GM12878 (cell line): ENCODE measurements at regions not wholly inside any gene's neighbourhood (a gene's known extent, or its start where the extent isn't known, plus 50 kb on each side); places are given as distances from the start of the nearest gene placed in this dataset.

Experiments
- ATAC-seq: fragments of 200-7000 bp; cut with Tn5 transposase; 3 replicates; pipeline ENCODE4 v1.9.1; 2020; ENCODE audit warnings: mild to moderate bottlenecking, moderate library complexity
- BruUV-seq: library from RNA; stranded (reverse); fragments of 400-500 nt; replicated peaks from 2 replicates; lab custom pipeline; 2021; lab: Mats Ljungman, UMichigan
- CTCF ChIA-PET: fragments of 300-600 bp; sonication (Branson Sonifier 250); formaldehyde crosslinking; extraction: SDS; loops from one replicate; lab custom pipeline; 2021; ENCODE audit warnings: inconsistent platforms; lab: Yijun Ruan, JAX
- POLR2A ChIA-PET: fragments of 350-600 bp; formaldehyde crosslinking; extraction: SDS; loops from one replicate; lab custom pipeline; 2021; ENCODE audit warnings: inconsistent platforms; lab: Charles Lee
- RAD21 ChIA-PET: fragments of 300-600 bp; sonication (Branson Sonifier 250); formaldehyde crosslinking; loops from one replicate; lab custom pipeline; 2023; ENCODE audit warnings: antibody characterized with exemption; ENCODE audit not compliant: unreplicated experiment; lab: Charles Lee
- SMC1A ChIA-PET: fragments of 300-600 bp; sonication (Branson Sonifier 250); formaldehyde crosslinking; loops from one replicate; lab custom pipeline; 2023; ENCODE audit not compliant: unreplicated experiment, uncharacterized antibody; lab: Charles Lee
- DNase-seq: peaks from one replicate; pipeline ENCODE4 v3.0.0-alpha.2; 2011; ENCODE audit warnings: low read depth, low spot score
- FAIRE-seq: peaks from 3 replicates; lab custom pipeline; 2011; peaks lifted over from hg19 to GRCh38; lab: Jason Lieb, UNC
- H2AFZ ChIP-seq: 2 replicates; pipeline ENCODE4 v1.6.0; 2011; ENCODE audit warnings: low read depth, low read length, control low read depth; ENCODE audit not compliant: control insufficient read depth
- H3K27ac ChIP-seq: 2 replicates; pipeline ENCODE4 v1.5.1; 2011; ENCODE audit warnings: control low read depth; ENCODE audit not compliant: control insufficient read depth, insufficient read depth
- H3K27me3 ChIP-seq, 2 experiments: replicated peaks in 1 of 2; 2 replicates each; pipeline versions ENCODE4 v1.6.0 to v1.6.1; 2011; ENCODE audit warnings: low read length in 1 of 2; ENCODE audit not compliant: control insufficient read depth in 2 of 2, insufficient read depth in 2 of 2
- H3K36me3 ChIP-seq, 2 experiments: 2 replicates each; pipeline ENCODE4 v1.5.1; 2011; ENCODE audit warnings: low read length in 1 of 2; ENCODE audit not compliant: control insufficient read depth in 2 of 2, insufficient read depth in 2 of 2
- H3K4me1 ChIP-seq: 2 replicates; pipeline ENCODE4 v1.6.1; 2011; ENCODE audit warnings: mild to moderate bottlenecking, low read length, moderate library complexity, mixed read lengths; ENCODE audit not compliant: control insufficient read depth, insufficient read depth
- H3K4me2 ChIP-seq: 2 replicates; pipeline ENCODE4 v1.6.0; 2011; ENCODE audit warnings: control low read depth; ENCODE audit not compliant: control insufficient read depth, insufficient read depth
- H3K4me3 ChIP-seq: fragments of 200-600 bp; sonication (generic); 2 replicates; pipeline ENCODE4 v1.5.1; 2016
- H3K79me2 ChIP-seq: 2 replicates; pipeline ENCODE4 v1.6.0; 2011; ENCODE audit warnings: low read length; ENCODE audit not compliant: control insufficient read depth, insufficient read depth
- H3K9ac ChIP-seq: 2 replicates; pipeline ENCODE4 v1.8.0; 2011; ENCODE audit warnings: low read length, control low read depth, mixed read lengths; ENCODE audit not compliant: control insufficient read depth, insufficient read depth
- H3K9me3 ChIP-seq: replicated peaks from 3 replicates; pipeline ENCODE4 v1.5.1; 2011; ENCODE audit warnings: mild to moderate bottlenecking, low read length; ENCODE audit not compliant: control insufficient read depth, insufficient read depth
- H4K20me1 ChIP-seq: 2 replicates; pipeline ENCODE4 v1.6.0; 2011; ENCODE audit not compliant: control insufficient read depth, insufficient read depth
- ATF7 ChIP-seq: fragments of 450-650 bp; IDR thresholded peaks from 2 replicates; pipeline ENCODE4 v1.6.1; 2016; ENCODE audit warnings: low read depth, mild to moderate bottlenecking
- BCLAF1 ChIP-seq: fragments of 450-650 bp; IDR thresholded peaks from 2 replicates; pipeline ENCODE4 v1.6.1; 2017; ENCODE audit warnings: antibody characterized with exemption, mild to moderate bottlenecking, moderate library complexity
- BHLHE40 ChIP-seq, 2 experiments: fragments of 450-650 bp in 1 of 2; IDR thresholded peaks; 2 replicates each; pipeline ENCODE4 v1.6.1; 2011 to 2017; ENCODE audit warnings: low read depth in 2 of 2, borderline replicate concordance in 1 of 2, improper control_type of control experiment in 1 of 2, low read length in 1 of 2, mild to moderate bottlenecking in 1 of 2
- CHD1 ChIP-seq: IDR thresholded peaks from 2 replicates; pipeline ENCODE4 v1.6.1; 2012; ENCODE audit warnings: low read depth, low read length, improper control_type of control experiment
- CREB1 ChIP-seq: IDR thresholded peaks from 2 replicates; pipeline ENCODE4 v1.6.1; 2012; ENCODE audit warnings: low read depth, mild to moderate bottlenecking, inconsistent platforms
- E2F4 ChIP-seq: IDR thresholded peaks from 2 replicates; pipeline ENCODE4 v1.6.1; 2012; ENCODE audit warnings: low read depth, low read length, improper control_type of control experiment
- EP300 ChIP-seq, 2 experiments: fragments of 150-350 bp in 1 of 2; IDR thresholded peaks; 2 replicates each; pipeline ENCODE4 v1.6.1; 2011 to 2012; ENCODE audit warnings: low read depth in 2 of 2, low read length in 2 of 2, borderline replicate concordance in 1 of 2, improper control_type of control experiment in 1 of 2, inconsistent platforms in 1 of 2; ENCODE audit not compliant: control insufficient read depth in 1 of 2
- KDM1A ChIP-seq: fragments of 200-600 bp; sonication (generic); IDR thresholded peaks from 2 replicates; pipeline ENCODE4 v1.6.1; 2016; ENCODE audit warnings: borderline replicate concordance
- MTA2 ChIP-seq: fragments of 450-650 bp; IDR thresholded peaks from 2 replicates; pipeline ENCODE4 v1.6.1; 2016; ENCODE audit warnings: low read depth, mild to moderate bottlenecking, moderate library complexity
- MYC ChIP-seq: IDR thresholded peaks from 2 replicates; pipeline ENCODE4 v1.6.1; 2011; ENCODE audit warnings: mild to moderate bottlenecking, low read length, moderate library complexity, inconsistent platforms; ENCODE audit not compliant: insufficient read depth, insufficient replicate concordance, insufficient read length, severe bottlenecking
- NFIC ChIP-seq: IDR thresholded peaks from 2 replicates; pipeline ENCODE4 v1.6.1; 2012; ENCODE audit warnings: low read depth, mild to moderate bottlenecking, inconsistent platforms, low read length, moderate library complexity
- POLR2AphosphoS2 ChIP-seq: IDR thresholded peaks from 2 replicates; pipeline ENCODE4 v1.6.1; 2011; ENCODE audit warnings: low read depth, mild to moderate bottlenecking, low read length, improper control_type of control experiment, moderate library complexity
- RELA ChIP-seq: fragments of 450-650 bp; IDR thresholded peaks from 2 replicates; pipeline ENCODE4 v1.8.0; 2014; ENCODE audit warnings: borderline replicate concordance; ENCODE audit not compliant: partially characterized antibody
- TCF7 ChIP-seq: IDR thresholded peaks from 2 replicates; pipeline ENCODE4 v1.6.1; 2014; ENCODE audit warnings: antibody characterized with exemption, borderline replicate concordance
- ZNF217 ChIP-seq: fragments of 450-650 bp; IDR thresholded peaks from 2 replicates; pipeline ENCODE4 v1.6.1; 2017; ENCODE audit warnings: antibody characterized with exemption, mild to moderate bottlenecking
- in situ Hi-C: fragments of 300-500 bp; cut with MboI; formaldehyde crosslinking; loops from 9 replicates; pipeline ENCODE4 v1.14.3; 2018; ENCODE audit warnings: mixed read lengths
- intact Hi-C: fragments of 100-400 bp; cut with micrococcal nuclease; formaldehyde crosslinking; loops from one replicate; pipeline ENCODE4 v1.14.2; 2022; ENCODE audit not compliant: unreplicated experiment
- TF ChIP-seq, protein P1 (sequence below), 3 experiments: IDR thresholded peaks in 2 of 3; conservative IDR thresholded peaks in 1 of 3; 2 replicates each; pipeline ENCODE4 v1.5.1; 2011; ENCODE audit warnings: low read depth in 3 of 3, low read length in 3 of 3, mild to moderate bottlenecking in 3 of 3, control low read depth in 2 of 3, moderate library complexity in 2 of 3, inconsistent platforms in 1 of 3, mixed read lengths in 1 of 3; ENCODE audit not compliant: control insufficient read depth in 2 of 3, insufficient read depth in 1 of 3; ENCODE audit errors: extremely low read depth in 1 of 3
- TF ChIP-seq, protein P2 (sequence below): IDR thresholded peaks from 2 replicates; pipeline ENCODE4 v1.6.1; 2011; ENCODE audit warnings: low read depth, mild to moderate bottlenecking, low read length, moderate library complexity, borderline replicate concordance; ENCODE audit errors: extremely low read depth

DNA sequence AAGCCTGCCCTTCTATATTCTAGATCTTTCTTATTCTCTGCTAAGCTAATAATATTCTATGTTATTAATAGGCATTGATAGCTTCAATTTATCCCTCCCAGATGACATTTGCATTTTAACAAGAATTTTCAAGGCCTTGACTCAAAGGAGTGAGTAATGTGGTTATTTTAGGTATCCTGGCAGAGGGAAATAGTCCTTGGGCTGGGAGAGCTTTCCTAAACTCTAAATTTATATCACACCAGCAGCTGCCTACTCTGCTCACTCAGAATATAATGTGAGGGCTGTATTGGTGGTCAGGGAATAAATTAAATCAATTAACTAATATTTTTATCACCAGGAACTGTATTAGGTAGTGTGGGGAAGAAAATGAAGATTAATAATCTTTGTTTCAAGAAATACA is 74.8 kb upstream of the ADAM23 start:
- DNase-seq (no peak), FAIRE-seq (no peak), ATAC-seq (no peak)
- RAD21 ChIA-PET, result interaction anchor here (1.2 kb wide), 1 partner anchor 14 kb away, joined by 3 read pairs; no protein-coding TSS in a partner anchor
- Histone ChIP-seq H3K9ac (no peak overlapping the region), H3K4me2 (no peak overlapping the region), H2AFZ (no peak overlapping the region), H3K4me3 (no peak overlapping the region), H3K36me3 (no peaks in the 10 kb centered on the region), H3K27me3 (no peaks in the 10 kb centered on the region), H3K4me1 (no peaks in the 10 kb centered on the region), H4K20me1 (no peaks in the 10 kb centered on the region), H3K79me2 (no peaks in the 10 kb centered on the region), H3K9me3 (no peaks in the 10 kb centered on the region), H3K27ac (no peak overlapping the region)
- POLR2A ChIA-PET, result no interaction called here
- TF ChIP-seq ATF7, result no peak
- no peak for TF ChIP-seq EP300 (IDR thresholded peaks at IDR 0.05; ENCODE audit: borderline replicate concordance in 1 of 2, control insufficient read depth in 1 of 2, low read depth in 2 of 2, low read length in 2 of 2)
- TF ChIP-seq BHLHE40 (IDR thresholded peaks at IDR 0.05; ENCODE audit: borderline replicate concordance in 1 of 2, low read depth in 2 of 2, low read length in 1 of 2), result no peak
- no peak for TF ChIP-seq E2F4
- TF ChIP-seq POLR2AphosphoS2, result no peak
- TF ChIP-seq CHD1, result no peak
- no peak for TF ChIP-seq NFIC
- TF ChIP-seq, protein P1, sequence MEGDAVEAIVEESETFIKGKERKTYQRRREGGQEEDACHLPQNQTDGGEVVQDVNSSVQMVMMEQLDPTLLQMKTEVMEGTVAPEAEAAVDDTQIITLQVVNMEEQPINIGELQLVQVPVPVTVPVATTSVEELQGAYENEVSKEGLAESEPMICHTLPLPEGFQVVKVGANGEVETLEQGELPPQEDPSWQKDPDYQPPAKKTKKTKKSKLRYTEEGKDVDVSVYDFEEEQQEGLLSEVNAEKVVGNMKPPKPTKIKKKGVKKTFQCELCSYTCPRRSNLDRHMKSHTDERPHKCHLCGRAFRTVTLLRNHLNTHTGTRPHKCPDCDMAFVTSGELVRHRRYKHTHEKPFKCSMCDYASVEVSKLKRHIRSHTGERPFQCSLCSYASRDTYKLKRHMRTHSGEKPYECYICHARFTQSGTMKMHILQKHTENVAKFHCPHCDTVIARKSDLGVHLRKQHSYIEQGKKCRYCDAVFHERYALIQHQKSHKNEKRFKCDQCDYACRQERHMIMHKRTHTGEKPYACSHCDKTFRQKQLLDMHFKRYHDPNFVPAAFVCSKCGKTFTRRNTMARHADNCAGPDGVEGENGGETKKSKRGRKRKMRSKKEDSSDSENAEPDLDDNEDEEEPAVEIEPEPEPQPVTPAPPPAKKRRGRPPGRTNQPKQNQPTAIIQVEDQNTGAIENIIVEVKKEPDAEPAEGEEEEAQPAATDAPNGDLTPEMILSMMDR (IDR thresholded peaks at IDR 0.05 in 2 of 3, conservative IDR thresholded peaks at IDR 0.05 in 1 of 3; ENCODE audit: control insufficient read depth in 2 of 3, extremely low read depth in 1 of 3, insufficient read depth in 1 of 3, low read depth in 3 of 3, low read length in 3 of 3), result no peak
- TF ChIP-seq MYC, result no peak
- TF ChIP-seq ZNF217, result no peak
- no peak for TF ChIP-seq KDM1A
- TF ChIP-seq BCLAF1, result no peak
- TF ChIP-seq RELA, result no peak
- no peak for TF ChIP-seq CREB1
- TF ChIP-seq MTA2, result no peak
- TF ChIP-seq, protein P2, sequence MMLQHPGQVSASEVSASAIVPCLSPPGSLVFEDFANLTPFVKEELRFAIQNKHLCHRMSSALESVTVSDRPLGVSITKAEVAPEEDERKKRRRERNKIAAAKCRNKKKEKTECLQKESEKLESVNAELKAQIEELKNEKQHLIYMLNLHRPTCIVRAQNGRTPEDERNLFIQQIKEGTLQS, result no peak
- no peak for TF ChIP-seq TCF7
- intact Hi-C loops, result no loop called here
- in situ Hi-C loops, result no loop called here
- no TSS peak for BruUV-seq
- CTCF ChIA-PET, result interaction anchor here (0.7 to 2.8 kb wide), 5 partner anchors 16 to 1589 kb away, joined by 3 to 5 read pairs (median 4); no protein-coding TSS in a partner anchor
- SMC1A ChIA-PET, result interaction anchor here (0.9 to 1.5 kb wide), 2 partner anchors 14 to 56 kb away, joined by 3 to 5 read pairs; no protein-coding TSS in a partner anchor
